ENCODE measurements at regions not wholly inside any gene's neighbourhood (a gene's known extent, or its start where the extent isn't known, plus 50 kb on each side); places are given as distances from the start of the nearest gene placed in this dataset.

DNA sequence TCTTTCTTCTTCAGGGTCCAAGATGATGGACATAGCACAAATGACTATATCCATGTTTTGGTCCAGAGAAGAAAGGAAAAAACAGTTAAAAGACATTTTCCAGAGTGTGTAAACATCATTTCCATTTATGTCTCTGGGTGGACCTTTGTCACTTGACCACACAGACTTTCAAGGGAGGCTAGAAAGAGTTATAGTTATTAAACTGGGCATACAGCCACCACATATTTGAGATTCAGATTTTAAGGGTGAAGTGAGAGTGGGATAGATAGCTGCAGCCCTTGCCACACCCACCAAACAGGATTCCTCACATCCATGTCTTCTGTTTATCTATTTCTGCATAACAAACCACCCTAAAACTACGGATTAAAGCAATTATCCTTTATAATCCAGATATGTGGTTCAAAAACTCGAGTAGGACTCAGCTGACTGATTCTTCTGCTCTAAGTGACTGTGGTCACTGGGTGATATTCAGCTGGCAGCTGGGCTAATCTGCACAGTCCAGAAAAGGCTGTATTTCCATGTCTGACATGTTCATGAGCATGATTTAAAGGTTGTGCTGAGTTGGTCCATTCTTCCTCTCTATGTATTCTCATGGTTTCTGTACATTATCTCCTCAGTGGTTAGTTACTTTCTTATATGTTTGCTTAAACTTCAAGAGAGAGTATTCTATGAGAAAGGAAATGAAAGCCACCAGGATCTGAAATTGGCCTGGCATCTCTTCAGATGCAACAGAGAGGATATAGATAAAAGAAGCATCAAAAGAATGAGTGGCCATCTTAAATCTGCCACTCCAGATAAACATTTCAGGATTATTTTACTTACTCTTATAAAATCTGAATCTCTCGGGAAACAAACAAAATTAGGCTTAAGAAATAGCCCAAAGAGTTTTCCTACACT lies 459.8 kb upstream of the CTSO start (continued):
- TF ChIP-seq NANOG (IDR thresholded peaks at IDR 0.05; ENCODE audit: borderline replicate concordance): no peak
- no peak for TF ChIP-seq JUNB (IDR thresholded peaks at IDR 0.05; ENCODE audit: unreplicated experiment)
- no peak for TF ChIP-seq CREB1 (CRISPR knock-in tag; IDR thresholded peaks at IDR 0.05; ENCODE audit: low read depth)
- TF ChIP-seq POLR2AphosphoS5 (IDR thresholded peaks at IDR 0.05; ENCODE audit: low read depth): no peak

DNA sequence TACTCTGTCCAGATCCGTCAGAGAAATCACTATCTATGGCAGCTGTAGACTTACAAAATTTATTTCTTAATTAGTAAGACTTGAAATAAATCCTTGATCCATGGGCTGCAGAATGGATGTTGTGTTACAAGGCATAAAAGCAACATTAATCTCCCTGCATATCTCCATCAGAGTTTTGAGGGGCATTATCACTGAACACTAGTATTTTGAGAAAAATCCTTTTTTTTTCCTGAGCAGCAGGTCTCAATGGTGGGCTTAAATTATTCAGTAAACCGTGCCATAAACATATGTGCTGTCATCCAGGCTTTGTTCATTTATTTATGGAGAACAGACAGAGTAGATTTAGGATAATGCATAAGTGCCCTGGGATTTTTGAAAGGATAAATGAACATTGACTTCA lies 457.9 kb upstream of the CTSO start:
- H3K36me3 Mint-ChIP-seq (ENCODE audit: low read depth): peaks cover 7% of the 10 kb centered on the region; the same call in 2 of the 3 replicates
- H3K79me2 ChIP-seq (replicated peaks; ENCODE audit: insufficient read depth): no peaks in the 10 kb centered on the region
- peaks cover 11% of the 10 kb centered on the region; the same call in 2 of the 3 replicates for H3K9me3 Mint-ChIP-seq
- H3K4me1 Mint-ChIP-seq: no peaks in the 10 kb centered on the region
- no peaks in the 10 kb centered on the region for H3K4me1 ChIP-seq (ENCODE audit: insufficient read depth)
- H3F3A ChIP-seq (replicated peaks; ENCODE audit: low read depth): no peaks in the 10 kb centered on the region
- no peaks in the 10 kb centered on the region for H3K27me3 Mint-ChIP-seq (ENCODE audit: insufficient read depth, low read depth, poor library complexity)
- no peak overlapping the region for H3K27ac Mint-ChIP-seq
- H3K36me3 ChIP-seq (ENCODE audit: insufficient read depth): no peaks in the 10 kb centered on the region
- H4K20me1 ChIP-seq (replicated peaks; ENCODE audit: insufficient read depth): no peaks in the 10 kb centered on the region
- ATAC-seq (no peak), DNase-seq (ENCODE audit: low spot score) (no peak)
- no peaks in the 10 kb centered on the region; the same call in 1 of the 2 replicates for H3K9me2 ChIP-seq (ENCODE audit: insufficient read depth)
- H3K4me3 ChIP-seq: no peak overlapping the region
- no peak overlapping the region for H2AFZ ChIP-seq
- H3K4me3 Mint-ChIP-seq: no peak overlapping the region
- no peak overlapping the region for H3K4me2 ChIP-seq
- no peaks in the 10 kb centered on the region for H3K27me3 ChIP-seq (ENCODE audit: insufficient read depth)
- no peak overlapping the region for H3K27ac ChIP-seq (ENCODE audit: low read depth)
- TF ChIP-seq EZH2phosphoT487 (IDR thresholded peaks at IDR 0.05; ENCODE audit: unreplicated experiment): no peak
- TF ChIP-seq, protein P1, sequence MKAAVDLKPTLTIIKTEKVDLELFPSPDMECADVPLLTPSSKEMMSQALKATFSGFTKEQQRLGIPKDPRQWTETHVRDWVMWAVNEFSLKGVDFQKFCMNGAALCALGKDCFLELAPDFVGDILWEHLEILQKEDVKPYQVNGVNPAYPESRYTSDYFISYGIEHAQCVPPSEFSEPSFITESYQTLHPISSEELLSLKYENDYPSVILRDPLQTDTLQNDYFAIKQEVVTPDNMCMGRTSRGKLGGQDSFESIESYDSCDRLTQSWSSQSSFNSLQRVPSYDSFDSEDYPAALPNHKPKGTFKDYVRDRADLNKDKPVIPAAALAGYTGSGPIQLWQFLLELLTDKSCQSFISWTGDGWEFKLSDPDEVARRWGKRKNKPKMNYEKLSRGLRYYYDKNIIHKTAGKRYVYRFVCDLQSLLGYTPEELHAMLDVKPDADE (IDR thresholded peaks at IDR 0.05): no peak
- no peak for TF ChIP-seq ZNF331 (CRISPR knock-in tag; IDR thresholded peaks at IDR 0.05; ENCODE audit: low read depth)
- TF ChIP-seq NANOG (IDR thresholded peaks at IDR 0.05; ENCODE audit: borderline replicate concordance): no peak
- no peak for TF ChIP-seq REST (IDR thresholded peaks at IDR 0.05; ENCODE audit: unreplicated experiment)
- no peak for TF ChIP-seq CTCF (conservative IDR thresholded peaks at IDR 0.05; ENCODE audit: low read depth in 2 of 2)
- TF ChIP-seq STAT1 (IDR thresholded peaks at IDR 0.05; ENCODE audit: unreplicated experiment): no peak
- TF ChIP-seq POLR2AphosphoS5 (IDR thresholded peaks at IDR 0.05; ENCODE audit: low read depth): no peak
- no peak for TF ChIP-seq CREB1 (CRISPR knock-in tag; IDR thresholded peaks at IDR 0.05; ENCODE audit: low read depth)
- TF ChIP-seq, protein P2, sequence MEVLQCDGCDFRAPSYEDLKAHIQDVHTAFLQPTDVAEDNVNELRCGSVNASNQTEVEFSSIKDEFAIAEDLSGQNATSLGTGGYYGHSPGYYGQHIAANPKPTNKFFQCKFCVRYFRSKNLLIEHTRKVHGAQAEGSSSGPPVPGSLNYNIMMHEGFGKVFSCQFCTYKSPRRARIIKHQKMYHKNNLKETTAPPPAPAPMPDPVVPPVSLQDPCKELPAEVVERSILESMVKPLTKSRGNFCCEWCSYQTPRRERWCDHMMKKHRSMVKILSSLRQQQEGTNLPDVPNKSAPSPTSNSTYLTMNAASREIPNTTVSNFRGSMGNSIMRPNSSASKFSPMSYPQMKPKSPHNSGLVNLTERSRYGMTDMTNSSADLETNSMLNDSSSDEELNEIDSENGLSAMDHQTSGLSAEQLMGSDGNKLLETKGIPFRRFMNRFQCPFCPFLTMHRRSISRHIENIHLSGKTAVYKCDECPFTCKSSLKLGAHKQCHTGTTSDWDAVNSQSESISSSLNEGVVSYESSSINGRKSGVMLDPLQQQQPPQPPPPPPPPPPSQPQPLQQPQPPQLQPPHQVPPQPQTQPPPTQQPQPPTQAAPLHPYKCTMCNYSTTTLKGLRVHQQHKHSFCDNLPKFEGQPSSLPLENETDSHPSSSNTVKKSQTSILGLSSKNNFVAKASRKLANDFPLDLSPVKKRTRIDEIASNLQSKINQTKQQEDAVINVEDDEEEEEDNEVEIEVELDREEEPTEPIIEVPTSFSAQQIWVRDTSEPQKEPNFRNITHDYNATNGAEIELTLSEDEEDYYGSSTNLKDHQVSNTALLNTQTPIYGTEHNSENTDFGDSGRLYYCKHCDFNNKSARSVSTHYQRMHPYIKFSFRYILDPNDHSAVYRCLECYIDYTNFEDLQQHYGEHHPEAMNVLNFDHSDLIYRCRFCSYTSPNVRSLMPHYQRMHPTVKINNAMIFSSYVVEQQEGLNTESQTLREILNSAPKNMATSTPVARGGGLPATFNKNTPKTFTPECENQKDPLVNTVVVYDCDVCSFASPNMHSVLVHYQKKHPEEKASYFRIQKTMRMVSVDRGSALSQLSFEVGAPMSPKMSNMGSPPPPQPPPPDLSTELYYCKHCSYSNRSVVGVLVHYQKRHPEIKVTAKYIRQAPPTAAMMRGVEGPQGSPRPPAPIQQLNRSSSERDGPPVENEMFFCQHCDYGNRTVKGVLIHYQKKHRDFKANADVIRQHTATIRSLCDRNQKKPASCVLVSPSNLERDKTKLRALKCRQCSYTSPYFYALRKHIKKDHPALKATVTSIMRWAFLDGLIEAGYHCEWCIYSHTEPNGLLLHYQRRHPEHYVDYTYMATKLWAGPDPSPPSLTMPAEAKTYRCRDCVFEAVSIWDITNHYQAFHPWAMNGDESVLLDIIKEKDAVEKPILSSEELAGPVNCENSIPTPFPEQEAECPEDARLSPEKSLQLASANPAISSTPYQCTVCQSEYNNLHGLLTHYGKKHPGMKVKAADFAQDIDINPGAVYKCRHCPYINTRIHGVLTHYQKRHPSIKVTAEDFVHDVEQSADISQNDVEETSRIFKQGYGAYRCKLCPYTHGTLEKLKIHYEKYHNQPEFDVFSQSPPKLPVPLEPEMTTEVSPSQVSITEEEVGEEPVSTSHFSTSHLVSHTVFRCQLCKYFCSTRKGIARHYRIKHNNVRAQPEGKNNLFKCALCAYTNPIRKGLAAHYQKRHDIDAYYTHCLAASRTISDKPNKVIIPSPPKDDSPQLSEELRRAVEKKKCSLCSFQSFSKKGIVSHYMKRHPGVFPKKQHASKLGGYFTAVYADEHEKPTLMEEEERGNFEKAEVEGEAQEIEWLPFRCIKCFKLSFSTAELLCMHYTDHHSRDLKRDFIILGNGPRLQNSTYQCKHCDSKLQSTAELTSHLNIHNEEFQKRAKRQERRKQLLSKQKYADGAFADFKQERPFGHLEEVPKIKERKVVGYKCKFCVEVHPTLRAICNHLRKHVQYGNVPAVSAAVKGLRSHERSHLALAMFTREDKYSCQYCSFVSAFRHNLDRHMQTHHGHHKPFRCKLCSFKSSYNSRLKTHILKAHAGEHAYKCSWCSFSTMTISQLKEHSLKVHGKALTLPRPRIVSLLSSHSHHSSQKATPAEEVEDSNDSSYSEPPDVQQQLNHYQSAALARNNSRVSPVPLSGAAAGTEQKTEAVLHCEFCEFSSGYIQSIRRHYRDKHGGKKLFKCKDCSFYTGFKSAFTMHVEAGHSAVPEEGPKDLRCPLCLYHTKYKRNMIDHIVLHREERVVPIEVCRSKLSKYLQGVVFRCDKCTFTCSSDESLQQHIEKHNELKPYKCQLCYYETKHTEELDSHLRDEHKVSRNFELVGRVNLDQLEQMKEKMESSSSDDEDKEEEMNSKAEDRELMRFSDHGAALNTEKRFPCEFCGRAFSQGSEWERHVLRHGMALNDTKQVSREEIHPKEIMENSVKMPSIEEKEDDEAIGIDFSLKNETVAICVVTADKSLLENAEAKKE (CRISPR knock-in tag; IDR thresholded peaks at IDR 0.05): no peak

All from GM23338 (cell line).